ENCODE measurements at regions not wholly inside any gene's neighbourhood (a gene's known extent, or its start where the extent isn't known, plus 50 kb on each side); places are given as distances from the start of the nearest gene placed in this dataset.

DNA sequence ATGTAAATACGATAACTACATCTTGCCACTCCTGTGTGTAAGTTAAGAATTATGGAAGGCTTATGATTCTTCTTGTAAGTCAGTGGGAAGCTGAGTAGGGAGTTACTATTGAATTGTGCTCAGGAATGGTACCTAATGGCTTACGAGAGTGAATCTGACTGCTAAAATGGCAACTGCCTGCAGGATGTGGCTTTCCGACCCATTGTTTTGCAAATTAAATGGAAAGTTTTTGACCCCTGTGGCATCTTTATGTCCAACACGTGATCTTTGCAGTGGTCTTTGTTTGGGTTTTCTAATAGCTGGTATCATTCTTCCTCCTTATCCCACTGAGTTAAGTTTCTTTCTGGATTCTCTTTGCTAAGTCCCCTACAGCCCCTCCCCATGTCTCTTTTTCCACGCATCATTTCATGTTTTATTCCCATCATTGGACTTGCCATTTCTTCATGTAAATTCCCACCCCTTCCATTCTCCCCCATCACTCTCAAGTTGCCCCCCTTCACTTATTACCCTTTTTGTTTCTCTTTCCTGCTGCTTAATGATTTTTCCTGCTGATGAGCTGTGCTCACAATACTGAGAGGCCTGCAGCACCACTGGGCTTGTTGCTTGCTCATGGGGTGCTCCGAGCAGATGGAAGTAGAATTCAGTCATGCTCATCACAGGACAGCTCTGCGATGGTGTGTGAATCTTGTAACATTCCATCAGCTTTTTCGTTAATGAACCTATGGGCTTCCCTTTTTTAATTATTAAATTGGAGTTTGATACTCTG, 428.2 kb upstream of the IL12A start:
- DNase-seq = no peak

DNA sequence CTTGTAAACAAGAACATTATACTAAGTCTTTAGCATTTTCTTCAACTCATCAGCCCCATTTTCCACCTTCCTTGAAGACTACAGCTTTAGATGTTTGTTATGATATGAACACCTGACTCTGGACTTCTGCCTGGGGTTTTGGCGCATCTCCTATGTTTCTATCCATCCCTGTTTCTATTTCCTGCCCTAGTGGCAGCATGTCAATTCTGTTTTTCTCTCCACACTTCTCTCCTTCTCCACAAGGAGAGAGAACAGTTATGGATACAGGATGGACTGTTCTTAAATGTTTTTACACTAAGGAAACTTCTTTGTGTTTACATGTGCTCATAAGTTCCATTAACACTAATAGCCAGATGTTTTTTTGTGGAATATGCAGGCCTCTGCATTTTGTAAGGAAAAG, 423.3 kb upstream of the IL12A start:
- no peak for DNase-seq

DNA sequence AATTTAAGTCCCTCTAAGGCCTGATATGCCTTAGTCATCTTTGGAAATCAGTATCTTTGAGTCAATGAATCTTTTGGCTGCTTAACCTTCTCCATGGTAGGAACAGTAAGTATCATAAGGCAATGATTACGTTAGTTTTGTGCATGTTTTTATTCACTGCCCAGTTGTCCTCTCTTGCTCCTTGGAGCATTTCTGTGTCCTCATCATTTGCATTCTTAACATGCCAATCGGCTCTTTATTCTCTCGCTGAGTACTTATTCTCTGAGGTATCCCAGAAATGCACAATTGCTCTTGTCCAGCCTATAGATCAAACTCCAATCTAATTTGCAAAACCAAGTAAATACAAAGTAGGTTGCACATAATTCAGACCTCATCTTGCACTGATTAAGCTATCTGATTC, 405.0 kb upstream of the IL12A start:
- no peak for DNase-seq

DNA sequence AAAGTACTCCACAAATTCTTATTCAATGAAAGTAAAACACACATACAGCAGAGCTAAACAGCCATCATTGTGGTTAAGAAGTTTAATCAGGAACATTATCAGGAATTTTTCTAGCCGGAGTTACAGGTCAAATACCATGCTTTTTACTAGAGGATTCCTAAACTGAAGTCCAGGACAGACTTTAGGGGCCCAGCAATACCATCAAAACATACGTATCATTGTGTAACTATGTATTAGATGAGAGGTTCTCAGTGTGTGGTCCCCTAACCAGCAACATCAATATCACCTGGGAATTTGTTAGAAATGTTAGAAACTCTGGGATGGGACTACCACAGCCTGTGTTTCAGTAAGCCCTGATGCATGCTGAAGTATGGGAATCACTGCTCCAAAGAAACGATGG, 404.2 kb upstream of the IL12A start:
- no peak for DNase-seq

DNA sequence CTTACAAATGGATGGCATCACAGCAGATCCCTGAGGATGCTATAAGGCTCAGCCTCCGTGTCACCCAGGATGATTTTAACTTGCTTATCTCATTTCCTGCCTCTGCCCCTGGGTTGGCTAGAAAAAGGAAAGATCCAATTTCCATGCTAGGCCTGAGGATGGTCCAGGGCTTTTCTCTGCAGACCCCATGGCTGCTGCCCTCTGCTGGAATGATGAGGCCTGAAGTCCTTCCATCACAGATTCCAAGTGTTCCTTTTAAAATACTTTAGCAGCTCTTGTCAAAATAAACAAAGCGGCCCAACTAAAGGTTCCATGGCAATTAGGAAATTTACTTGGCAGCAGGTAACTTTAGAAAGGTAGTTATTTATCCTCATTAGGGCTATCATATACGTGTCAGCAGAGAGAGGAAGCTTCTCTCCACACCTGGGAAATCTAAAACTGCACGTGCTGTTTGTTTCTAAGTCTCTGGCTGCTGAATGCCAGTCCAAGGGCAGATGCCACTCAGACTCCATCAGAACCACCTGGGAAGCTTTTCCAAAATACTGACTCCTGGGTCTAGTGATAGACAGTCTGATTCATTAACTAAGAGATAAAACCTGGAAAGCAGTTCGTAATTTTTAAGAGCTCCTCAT, 401.9 kb upstream of the IL12A start:
- no peak for DNase-seq

DNA sequence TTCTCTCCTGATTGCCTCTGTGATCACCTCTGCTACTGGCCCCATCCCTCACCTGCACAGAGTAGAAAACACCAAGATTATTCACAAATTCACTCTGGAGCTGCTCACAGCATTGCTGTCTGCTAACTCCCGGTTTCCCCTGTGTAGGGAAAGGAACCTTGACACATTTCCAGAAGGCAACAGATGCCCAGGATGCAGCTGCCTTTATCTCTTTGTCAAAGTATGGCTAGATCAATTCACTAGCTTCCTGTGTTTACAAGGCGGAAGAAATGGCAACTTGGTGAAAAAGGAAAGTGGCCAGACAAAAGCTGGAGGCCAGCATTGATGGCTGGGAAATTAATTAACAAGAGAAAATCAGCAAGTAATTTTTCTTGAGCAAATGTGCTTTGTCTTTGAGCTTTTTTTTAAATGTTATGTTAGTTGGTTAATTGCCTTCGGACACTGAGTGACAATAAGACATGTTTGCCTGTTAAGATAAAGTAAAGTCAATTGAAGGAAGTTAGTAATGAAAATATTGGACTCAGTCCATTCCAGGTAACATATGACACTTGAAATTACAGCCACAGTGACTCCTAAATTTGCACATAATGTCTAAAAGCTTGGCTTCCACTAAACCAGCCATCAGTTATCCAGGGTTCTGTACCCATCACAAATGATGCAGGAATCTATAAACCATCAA, 394.6 kb upstream of the IL12A start:
- DNase-seq = no peak

DNA sequence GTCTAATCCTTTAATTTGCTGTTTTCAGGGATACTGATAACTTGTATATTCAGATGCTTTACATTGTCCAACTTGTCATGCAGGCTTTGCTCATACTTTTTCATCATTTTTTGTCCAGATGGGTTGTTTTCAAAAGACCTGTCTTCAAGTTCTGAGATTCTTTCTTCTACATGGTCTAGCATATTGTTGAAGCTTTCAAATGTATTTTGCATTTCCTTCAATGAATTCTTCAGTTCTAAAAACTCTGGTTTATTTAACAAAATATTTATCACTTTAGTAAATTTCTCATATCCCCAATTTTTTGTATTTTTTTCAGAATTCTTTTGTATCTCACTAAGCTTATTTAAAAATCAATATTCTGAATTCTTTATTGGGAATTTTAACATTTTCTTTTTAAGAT, 388.3 kb upstream of the IL12A start:
- no peak for DNase-seq

DNA sequence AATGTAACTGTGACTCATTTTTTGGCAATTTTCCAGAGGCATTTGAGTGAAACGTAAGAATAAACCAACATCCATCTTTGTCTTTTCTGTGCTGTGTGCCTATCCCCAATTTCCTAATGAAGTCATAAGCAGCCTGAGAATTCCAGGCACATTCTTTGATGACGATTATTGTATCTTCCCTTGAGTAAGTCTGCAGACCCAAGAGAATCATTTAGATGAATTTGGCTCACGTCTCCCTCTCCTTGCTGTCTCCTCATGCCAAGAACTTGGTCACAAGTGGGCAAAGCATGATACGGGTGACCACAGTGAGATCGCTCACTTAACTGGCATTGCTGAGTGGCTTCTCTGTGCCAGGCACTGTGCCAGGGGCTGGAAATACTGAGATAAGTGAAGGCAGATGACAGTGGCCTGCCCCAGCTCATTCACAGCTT, 384.5 kb upstream of the IL12A start:
- peak; percentile 51 for DNase-seq

DNA sequence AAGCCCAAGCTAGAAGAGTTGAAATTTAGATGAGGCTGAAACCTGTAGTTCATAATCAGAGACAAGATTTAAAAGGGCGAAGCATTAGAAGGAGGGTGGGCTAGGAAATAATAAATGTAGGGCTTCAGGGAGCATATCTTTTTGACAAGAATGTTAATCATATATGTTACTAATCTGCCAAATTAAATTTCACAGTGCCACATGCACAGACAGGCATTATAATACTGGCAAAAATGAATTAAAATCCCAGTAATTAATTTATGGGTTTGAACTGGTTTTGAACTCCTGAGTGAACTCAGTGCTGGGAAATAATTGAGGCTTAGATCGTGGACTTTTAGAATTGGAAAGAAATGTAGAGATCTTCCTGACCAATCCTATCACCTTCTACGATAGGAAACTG, 383.5 kb upstream of the IL12A start:
- DNase-seq = no peak

DNA sequence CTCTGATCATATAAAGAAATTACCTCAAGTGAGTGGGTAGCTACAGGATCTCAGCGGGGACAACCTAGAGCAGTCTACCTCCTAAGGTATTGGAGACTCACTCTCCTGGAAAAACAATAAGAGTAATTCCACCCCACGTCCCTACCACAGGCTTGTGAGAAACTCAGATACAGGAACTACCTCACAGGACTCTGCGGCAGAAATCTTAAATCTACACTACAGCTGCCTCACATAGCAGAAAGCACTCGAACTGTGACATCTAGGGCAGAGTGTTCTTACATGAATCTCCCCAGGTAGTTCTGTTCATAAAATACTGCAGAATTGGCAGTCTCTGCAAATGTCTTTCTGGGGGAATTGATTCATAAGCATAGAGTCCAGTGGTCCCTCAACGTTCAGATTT, 382.9 kb upstream of the IL12A start:
- DNase-seq = no peak

DNA sequence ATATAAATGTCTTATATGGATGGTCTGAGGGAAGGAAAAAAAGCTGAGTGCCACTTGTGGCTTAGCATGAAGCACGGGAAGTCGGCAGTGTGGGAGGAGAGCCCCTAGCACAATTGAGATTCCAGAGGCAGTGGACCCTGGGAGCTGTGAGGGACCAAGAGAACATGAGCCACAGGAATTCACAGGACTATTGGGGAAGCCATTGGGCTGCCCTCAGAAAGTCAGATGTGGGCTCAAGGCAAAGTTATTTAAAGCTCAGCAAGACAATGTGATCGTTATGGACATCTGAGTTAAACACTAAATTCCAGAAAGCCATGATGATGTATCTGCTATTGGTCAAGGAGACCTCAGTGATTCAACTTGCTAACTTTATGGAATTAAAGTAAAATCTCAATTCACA, 380.8 kb upstream of the IL12A start:
- DNase-seq = no peak

DNA sequence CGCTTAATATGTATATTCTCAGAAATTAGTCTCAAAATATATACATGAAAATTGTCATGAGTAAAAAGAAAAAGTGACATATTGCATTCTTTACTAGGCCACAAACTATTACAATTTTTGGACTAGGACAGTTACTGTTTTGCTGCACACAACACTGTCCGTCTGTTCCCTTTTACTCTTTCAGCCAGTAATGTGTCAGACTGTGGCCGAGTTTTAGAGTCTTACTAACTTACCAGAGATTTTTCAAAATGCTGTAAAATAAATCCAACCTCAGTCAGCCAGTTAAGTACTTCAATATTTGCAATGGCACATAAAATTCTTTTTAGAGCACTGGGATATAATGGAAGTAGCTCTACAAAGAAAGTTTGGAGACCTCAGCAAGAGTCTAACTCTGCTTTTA, 380.3 kb upstream of the IL12A start:
- DNase-seq = no peak

DNA sequence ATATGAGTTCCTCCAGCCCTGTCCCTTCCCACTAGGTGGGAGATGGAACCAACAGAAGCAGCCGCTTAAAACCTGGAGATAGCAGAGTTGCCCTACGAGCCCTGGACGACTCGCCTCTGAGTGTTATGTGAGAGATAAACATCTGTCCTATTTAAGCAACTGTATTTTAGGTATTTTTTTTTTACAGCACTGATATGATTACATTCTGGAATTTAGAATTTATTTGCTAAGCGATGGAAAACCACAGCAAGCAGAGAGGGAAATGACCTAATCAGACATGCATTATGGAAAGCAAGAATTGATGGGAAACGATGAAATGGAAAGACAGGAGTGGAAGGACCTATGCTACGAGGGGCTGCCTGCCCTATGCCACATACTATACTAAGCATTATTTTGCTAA, 379.0 kb upstream of the IL12A start:
- DNase-seq = no peak

DNA sequence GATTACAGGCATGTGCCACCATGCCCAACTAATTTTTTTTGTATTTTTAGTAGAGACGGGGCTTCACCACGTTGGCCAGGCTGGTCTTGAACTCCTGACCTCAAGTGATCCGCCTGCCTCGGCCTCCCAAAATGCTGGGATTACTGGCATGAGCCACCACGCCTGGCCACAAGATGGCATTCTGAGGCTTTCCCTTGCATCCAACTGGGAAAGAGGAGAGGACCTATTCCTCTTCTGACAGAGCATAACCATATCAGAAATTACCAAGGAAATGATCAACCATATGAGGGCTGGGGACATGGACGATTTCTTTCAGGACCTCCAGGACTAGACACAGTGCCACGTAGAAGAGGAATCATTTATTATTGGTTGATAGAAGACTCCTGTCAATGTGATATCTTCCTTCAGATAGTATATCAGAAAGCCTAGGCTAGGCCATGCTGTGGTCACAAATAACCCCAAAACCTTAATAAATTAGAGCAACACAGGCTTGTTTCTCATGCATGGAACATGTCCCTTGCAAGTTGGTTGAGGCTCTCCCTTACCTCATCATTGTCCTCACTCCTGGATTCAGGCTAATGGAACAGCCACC, 372.3 kb upstream of the IL12A start:
- no peak for DNase-seq

DNA sequence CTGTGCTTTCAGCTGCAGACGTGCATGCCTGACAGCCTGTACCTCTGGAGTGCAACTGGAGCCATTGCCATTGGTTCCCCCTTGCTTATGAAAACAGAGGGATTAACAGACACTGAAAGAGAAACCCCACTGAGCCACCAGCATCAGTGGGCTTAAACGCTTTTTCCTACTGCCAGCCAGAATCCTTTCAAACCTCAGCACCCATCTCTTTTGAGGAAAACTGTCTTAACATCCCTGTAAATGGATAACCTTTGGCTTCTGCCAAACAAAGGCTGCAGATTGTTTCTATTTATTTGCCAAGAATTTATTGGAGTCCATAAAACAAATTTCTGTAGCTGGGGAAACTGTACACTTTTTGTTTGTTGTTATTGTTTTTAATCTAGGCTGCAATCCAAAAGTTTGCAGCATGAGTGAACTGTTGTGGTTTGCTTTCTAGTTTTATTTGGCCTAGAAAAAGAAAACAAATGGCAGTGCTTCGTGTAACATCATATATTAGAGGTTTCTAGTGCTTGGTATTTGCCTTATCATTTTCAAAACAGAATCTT, 369.2 kb upstream of the IL12A start:
- peak; percentile 44 for DNase-seq

DNA sequence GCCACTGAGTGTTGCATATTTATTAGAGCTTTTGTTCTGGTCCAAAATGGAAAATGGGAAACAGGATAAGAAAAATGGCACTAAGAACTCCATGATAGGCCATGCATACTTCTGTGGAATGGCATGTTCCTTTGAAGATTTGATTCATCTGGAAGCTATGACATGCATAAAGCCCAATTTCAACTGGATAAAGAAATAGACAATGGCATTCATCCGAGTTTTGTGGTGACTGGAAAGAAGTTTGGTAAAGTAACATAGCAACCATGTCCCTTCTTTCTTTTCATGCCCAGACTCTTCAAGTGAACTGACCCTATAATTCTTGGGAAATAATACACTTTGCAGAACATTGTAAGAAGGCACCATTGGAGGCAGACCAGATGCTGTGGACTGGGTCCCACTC, 368.4 kb upstream of the IL12A start:
- no peak for DNase-seq

DNA sequence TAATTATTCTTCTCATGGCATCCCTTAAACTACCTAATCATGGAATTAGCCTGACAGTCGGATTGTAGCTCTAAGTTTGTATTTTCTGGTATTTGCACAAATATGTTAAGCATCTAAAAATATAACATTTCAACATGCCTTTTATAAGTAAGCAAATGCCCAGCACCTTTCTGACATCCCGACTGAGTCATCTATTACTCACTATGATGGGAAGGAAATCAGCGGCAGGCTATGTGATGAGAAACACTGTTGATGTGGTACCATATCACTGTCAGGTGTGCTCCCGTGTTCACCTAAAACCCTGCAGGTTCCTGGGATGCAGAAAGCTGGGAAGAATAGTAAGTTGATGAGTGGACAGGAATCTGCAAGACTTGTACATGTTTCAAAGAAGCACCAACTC, 367.8 kb upstream of the IL12A start:
- no peak for DNase-seq

DNA sequence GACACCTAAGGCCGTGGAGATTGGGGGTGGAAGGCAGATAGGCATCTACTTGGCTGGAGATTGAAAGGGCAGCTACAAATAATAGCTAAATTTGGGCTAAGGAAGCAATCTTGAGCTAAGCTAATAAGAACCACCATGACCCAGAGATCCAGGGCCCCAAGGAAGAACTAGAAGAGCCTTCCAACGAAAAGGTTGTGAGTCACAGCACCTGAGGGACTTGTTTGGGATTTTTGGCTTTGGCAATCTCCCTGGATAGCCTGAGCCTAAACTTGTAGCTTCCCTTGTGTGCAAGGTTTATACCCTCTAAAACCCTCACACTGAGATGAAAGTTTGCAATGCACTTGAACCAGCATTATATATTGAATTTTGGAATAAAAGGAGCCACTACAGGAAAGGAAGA, 364.0 kb upstream of the IL12A start:
- DNase-seq = no peak

DNA sequence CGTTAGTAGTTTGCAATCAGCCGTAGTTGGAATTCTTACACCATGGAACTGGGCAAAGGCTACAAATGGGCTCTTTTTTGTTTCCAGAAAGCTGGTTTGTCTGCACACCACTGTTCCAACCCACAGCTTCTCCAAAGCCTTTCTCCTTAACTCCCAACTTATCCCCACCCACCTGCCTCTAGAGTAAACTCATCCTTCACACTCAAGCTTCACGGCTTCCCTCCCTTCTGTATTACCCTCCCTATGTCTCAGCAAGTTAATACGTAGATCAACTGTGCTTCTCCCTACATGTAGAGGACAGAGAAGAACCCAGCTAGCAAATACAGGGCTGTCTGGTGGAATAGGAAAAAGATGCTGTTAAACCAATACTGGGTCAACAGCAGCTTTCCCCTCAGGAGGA, 363.0 kb upstream of the IL12A start:
- DNase-seq = no peak

DNA sequence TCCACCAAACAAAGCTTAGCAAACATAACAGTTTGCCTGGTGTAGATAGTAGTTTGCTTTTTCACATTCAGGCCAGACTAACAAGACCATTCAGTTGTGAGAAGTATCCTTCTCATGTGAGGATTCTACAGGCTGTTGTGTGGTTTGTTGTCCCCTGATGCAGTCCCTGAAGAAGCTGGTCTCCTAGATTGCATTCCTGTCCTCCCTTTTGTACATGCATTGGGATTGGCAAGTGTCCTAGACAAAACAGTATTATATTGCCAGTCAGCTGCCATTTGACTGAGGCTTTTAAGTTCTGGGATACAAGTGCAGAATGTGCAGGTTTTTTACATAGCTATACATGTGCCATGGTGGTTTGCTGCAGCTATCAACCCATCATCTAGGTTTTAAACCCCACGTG, 362.0 kb upstream of the IL12A start:
- no peak for DNase-seq

DNA sequence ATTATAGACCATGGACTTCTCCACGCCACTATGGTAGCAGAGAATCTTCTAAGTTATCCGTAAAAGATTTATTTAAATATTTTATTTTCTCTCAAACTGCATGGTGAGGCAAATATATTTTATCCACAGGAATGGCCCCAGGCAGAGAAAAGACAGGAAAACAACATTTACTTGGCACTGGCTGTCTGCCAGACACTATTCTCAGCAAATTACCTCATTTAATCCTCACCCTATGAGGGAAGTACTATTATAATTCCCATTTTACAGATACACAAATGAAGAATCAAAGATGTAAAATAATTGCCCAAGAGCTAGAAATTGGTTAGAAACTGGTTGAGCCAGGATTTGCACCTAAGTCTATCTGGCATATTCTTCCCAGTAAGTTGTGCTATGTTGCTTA, 361.4 kb upstream of the IL12A start:
- no peak for DNase-seq

DNA sequence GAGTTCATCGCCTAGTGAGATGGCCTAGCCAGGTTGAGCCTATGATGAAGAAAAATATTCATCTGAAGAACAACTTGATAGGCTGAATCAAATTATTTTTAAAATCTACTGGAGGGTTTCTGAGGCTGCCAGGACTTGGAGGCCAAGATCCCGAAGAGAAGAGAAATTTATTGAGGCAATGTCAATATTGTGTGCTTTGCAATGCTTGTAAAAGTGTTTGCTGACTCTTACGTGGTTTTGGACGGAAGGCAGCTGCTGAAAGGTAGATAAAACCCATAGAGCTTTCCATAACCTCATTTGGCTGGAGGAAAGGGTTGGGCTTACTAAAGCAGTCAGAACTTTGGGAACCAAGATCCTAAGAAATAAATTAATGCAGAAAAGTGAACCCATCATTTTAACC, 361.0 kb upstream of the IL12A start:
- DNase-seq = peak; percentile 14

DNA sequence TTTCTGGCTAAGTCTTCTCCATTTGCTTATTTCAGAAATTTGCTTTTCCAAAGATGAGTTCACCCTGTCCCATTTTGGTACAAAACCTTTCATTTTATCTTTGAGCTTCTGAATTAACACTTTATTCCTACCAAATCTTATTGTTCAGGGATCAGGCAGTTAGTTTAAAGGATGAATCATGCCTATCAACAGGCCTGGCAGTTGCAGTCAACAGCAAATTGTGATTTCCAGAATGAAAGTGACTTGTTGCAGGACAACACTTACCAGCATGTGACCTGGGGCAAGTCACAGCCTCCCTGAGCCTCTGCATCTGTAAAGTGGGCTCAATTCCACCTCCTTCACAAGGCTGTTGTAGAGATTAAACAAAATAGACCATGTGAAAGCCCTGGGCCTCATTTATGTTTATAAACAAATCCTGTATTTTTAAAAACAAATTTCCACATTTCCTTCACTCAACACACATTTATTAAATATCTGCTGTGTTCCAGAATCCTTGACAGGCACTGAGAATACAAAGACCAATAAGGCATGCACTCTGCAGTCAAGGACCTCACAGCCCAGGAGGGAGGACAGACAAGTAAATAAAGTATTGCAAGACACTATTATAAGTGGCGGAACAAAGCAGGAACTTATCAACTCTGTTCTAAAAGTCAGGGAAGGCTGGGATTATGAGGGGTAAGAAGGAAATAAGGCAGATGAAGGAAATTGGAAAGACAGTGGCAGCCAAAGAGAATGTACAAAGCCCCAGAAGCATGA, 359.1 kb upstream of the IL12A start:
- no peak for DNase-seq

All from DMS79 (cell line).